GM13976 (cell line): ENCODE measurements at regions not wholly inside any gene's neighbourhood (a gene's known extent, or its start where the extent isn't known, plus 50 kb on each side); places are given as distances from the start of the nearest gene placed in this dataset.
"Not testable (repeated sequence)": the region's sequence is repeated elsewhere in the genome, so short reads cannot be mapped to it uniquely, and the experiment has no call there.

Experiments used
- DNase-seq: peaks from one replicate; pipeline ENCODE4 v3.0.0; 2012; ENCODE audit warnings: low spot score
- in situ Hi-C: fragments of 300-500 bp; cut with MboI; formaldehyde crosslinking; loops from one replicate; pipeline ENCODE4 v1.12.0; 2022; ENCODE audit warnings: low sequenced_read_pairs, mixed read lengths, inconsistent platforms; ENCODE audit not compliant: unreplicated experiment
- TF ChIP-seq, protein P1 (sequence below): IDR thresholded peaks from 2 replicates; pipeline ENCODE4 v1.5.1; 2012; ENCODE audit warnings: borderline replicate concordance, mild to moderate bottlenecking; ENCODE audit not compliant: insufficient read depth; ENCODE audit errors: extremely low read depth, missing control alignments, control extremely low read depth

DNA sequence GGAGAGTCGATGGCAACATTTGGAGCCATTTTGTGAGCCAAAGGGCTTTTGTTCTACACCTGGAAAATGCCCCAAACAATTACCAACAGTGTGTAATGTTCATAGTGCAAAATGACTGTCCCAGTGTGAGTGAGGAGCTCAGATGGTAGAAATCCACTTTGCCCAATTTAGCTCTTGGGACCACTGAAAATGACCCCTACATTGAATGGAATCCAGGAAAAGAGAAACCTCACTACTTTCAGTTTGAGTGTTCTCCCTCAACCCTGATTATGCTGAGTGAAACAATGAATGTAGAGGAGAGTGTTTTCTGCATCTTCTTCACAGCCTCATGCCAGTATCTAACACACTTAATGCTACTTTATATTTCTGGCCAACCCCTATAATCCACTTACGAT lies 84.9 kb upstream of the NRN1 start:
- TF ChIP-seq, protein P1, sequence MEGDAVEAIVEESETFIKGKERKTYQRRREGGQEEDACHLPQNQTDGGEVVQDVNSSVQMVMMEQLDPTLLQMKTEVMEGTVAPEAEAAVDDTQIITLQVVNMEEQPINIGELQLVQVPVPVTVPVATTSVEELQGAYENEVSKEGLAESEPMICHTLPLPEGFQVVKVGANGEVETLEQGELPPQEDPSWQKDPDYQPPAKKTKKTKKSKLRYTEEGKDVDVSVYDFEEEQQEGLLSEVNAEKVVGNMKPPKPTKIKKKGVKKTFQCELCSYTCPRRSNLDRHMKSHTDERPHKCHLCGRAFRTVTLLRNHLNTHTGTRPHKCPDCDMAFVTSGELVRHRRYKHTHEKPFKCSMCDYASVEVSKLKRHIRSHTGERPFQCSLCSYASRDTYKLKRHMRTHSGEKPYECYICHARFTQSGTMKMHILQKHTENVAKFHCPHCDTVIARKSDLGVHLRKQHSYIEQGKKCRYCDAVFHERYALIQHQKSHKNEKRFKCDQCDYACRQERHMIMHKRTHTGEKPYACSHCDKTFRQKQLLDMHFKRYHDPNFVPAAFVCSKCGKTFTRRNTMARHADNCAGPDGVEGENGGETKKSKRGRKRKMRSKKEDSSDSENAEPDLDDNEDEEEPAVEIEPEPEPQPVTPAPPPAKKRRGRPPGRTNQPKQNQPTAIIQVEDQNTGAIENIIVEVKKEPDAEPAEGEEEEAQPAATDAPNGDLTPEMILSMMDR: no peak
- peak; percentile 7 for DNase-seq
- in situ Hi-C loops: no loop called here

DNA sequence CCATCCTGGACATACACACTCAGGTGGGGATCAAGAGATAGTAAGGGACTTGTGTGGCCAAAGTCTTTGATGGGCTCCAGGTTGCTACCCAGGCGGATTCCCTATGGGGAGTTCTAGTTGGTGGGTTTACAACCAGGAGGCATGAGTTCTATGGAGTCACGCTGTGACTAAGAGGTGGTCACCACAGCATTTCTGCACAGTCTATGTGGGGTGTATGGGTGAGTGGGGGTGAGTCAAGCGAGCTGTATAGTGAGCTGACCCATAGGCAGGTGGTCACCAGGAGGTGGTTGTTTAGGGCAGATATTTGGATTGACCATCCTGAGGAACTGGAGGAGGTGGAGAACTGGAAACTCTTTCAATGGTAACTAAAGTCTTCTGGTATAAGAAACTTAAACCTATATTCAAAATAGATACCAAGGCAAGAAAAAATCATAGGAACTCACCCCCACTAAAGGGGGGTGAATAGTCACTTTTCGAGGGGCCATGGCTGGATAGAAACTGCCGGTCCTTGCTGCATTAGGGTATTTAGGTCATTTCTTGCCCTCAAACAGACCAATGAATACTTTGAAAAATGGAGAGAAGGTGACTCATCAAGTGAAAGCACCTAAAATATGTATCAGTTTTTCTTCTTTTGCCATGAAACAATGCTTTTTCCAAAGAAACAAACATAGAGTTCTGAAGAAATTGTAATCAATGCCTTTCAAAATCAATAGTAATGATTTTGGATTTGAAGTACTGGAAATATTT lies 84.3 kb upstream of the NRN1 start:
- in situ Hi-C loops: no loop called here
- TF ChIP-seq, protein P1: no peak
- no peak for DNase-seq

DNA sequence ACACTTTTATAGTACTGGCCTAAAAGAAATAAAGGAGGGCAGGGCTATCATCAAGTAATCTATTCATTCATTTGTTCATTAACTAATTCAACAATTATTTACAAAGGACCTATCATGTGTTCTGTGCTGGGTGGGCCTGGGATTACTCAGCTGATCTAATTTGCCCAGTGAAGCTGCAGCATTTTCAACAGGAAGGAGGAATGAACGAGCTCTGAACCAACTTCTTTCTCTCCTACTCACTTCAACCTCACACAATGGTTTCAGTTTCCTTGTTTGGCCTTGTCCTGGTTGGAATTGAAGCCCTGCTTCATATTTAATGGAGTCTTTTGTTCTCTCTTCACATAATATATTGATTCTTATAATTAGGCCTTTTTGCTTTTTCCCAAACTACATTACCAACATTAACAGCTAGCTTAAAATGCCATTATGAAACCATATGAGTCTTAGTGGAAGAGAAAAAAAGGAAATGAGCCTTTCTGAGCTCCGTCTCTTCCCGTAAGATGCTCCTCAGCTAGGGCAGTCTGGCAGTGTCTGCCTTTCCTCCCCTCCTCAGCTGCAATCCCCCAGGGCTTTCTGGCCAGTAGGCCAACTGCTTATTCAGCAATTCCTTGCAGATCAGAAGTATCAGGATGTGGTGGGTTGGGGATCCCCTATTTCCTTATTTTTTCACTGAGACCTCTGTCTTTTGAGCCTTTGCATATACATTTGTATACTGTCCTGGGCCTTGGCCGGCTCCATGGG lies 79.4 kb upstream of the NRN1 start:
- DNase-seq: no peak
- TF ChIP-seq, protein P1: no peak
- in situ Hi-C loops: no loop called here

DNA sequence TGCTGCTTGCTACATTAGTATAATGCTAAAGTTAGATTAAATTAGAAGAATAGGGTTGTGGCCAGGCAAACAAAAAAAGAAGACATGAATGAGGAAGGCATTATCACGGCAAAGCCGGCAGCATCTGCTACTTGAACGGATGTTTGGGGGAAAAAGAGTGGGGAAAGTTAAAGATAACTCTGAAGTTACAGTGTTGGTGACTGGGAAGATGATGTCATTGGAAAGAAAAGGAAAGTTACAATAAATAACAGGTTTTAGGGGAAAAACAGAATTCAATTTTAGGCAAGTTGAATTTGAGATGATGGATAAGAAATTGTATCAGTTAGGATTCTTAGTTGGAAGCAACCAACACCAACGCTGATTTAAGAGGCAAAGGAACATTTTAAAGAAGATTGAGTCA lies 74.2 kb upstream of the NRN1 start:
- TF ChIP-seq, protein P1: no peak
- no peak for DNase-seq
- in situ Hi-C loops: no loop called here

GRCh38 chr6:6074190-6074589 lies 67.5 kb upstream of the NRN1 start:
- in situ Hi-C loops: no loop called here
- DNase-seq: no peak
- TF ChIP-seq, protein P1: no peak

GRCh38 chr6:6068157-6068556 lies 61.4 kb upstream of the NRN1 start:
- DNase-seq, in situ Hi-C loops: not testable (repeated sequence)

DNA sequence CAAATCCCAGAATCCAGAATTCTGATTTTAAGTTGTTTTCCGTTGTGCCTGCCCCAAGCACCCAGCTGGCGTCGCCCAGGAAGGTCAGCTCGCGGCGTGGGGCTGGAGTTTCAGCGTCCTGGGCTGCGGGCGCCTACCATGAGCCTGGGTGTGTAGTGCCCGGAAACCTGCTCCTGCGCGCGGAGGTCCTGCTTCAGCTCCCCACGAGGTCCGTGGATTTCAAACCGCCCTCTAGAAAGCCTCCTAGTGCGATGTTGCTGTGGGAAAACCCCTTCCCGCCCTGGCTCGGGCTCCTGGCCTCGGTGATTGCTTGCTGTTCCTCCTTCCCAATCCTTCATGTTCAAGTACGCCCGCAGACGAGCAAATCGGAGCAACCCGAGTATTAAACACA lies 51.3 kb upstream of the NRN1 start:
- TF ChIP-seq, protein P1: no peak
- no peak for DNase-seq
- in situ Hi-C loops: loop anchor here (10.0 kb wide), 1 partner anchor 487 kb away; no protein-coding TSS in a partner anchor
